OCI-LY7 (cell line): ENCODE measurements at regions not wholly inside any gene's neighbourhood (a gene's known extent, or its start where the extent isn't known, plus 50 kb on each side); places are given as distances from the start of the nearest gene placed in this dataset.
"Not testable (repeated sequence)": the region's sequence is repeated elsewhere in the genome, so short reads cannot be mapped to it uniquely, and the experiment has no call there.

ENCODE experiments used
- EZH2phosphoT487 ChIP-seq: fragments of 200-600 bp; sonication (generic); IDR thresholded peaks from 2 replicates; pipeline ENCODE4 v1.6.1; 2018; ENCODE audit warnings: low read depth, borderline replicate concordance, mild to moderate bottlenecking, mixed run types, antibody characterized with exemption, low read length, moderate library complexity, mixed read lengths
- TF ChIP-seq, protein P1 (sequence below): fragments of 200-600 bp; sonication (generic); conservative IDR thresholded peaks from 2 replicates; pipeline ENCODE4 v1.5.1; 2014; ENCODE audit warnings: mild to moderate bottlenecking, antibody characterized with exemption, low read length, moderate library complexity, mixed read lengths

DNA sequence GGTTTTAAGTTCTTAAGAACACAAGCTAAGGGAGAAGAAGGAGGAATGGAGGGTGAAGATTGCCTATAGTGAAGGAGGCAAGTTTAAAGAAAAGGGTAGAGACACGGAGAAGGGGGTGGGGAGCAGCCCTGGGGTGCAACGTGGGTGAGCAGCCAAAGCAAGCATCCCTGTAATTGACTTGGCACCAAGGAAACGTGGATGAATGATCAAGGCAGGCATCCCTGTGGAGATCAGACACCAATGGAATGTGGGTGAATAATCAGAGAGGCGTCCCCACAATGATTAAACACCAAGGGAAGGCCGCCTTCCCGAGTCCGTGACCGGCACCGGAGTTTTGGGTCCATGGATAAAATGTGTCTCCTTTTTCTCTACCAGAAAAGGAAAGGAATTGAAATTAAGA, 58.4 kb upstream of the CCDC90B start:
- TF ChIP-seq, protein P1, sequence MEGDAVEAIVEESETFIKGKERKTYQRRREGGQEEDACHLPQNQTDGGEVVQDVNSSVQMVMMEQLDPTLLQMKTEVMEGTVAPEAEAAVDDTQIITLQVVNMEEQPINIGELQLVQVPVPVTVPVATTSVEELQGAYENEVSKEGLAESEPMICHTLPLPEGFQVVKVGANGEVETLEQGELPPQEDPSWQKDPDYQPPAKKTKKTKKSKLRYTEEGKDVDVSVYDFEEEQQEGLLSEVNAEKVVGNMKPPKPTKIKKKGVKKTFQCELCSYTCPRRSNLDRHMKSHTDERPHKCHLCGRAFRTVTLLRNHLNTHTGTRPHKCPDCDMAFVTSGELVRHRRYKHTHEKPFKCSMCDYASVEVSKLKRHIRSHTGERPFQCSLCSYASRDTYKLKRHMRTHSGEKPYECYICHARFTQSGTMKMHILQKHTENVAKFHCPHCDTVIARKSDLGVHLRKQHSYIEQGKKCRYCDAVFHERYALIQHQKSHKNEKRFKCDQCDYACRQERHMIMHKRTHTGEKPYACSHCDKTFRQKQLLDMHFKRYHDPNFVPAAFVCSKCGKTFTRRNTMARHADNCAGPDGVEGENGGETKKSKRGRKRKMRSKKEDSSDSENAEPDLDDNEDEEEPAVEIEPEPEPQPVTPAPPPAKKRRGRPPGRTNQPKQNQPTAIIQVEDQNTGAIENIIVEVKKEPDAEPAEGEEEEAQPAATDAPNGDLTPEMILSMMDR, result not testable (repeated sequence)
- not testable (repeated sequence) for TF ChIP-seq EZH2phosphoT487
